ENCODE measurements at regions not wholly inside any gene's neighbourhood (a gene's known extent, or its start where the extent isn't known, plus 50 kb on each side); places are given as distances from the start of the nearest gene placed in this dataset.

DNA sequence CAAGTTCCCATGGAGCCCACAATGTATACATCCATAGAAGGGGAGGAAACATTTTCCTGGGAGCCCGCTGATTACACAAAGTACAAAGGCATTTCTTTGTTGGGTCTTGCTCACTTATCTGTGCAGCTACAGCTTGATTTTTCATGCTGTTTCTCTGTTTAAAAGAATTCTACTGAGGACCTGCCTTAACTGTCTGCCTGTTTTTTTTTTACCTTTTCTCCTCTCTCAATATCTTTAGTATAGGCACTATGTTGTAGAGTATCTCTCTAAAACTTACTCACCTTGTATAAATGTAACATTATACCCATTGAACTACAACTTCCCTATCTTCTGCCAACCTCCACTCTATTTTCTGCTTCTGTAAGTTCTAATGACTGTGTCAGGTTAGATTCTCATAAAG is 494.6 kb upstream of the EPHA5 start:
- in situ Hi-C loops (cut with MboI): no loop called here
- DNase-seq: no peak
- no peaks in the 10 kb centered on the region for H3F3A ChIP-seq (ENCODE audit: insufficient read depth)
- H3K27me3 ChIP-seq (replicated peaks; ENCODE audit: insufficient read depth): no peaks in the 10 kb centered on the region
- no peaks in the 10 kb centered on the region for H3K4me1 ChIP-seq (ENCODE audit: insufficient read depth)
- no peaks in the 10 kb centered on the region for H3K9me2 ChIP-seq (ENCODE audit: insufficient read depth)
- no peaks in the 10 kb centered on the region for H4K20me1 ChIP-seq (ENCODE audit: insufficient read depth)
- H3K4me3 ChIP-seq: no peak overlapping the region
- H3K4me2 ChIP-seq (ENCODE audit: unreplicated experiment): no peak overlapping the region
- H3K9ac ChIP-seq: no peak overlapping the region
- no peak overlapping the region for H2AFZ ChIP-seq
- H3K9me3 ChIP-seq (ENCODE audit: low read depth): no peaks in the 10 kb centered on the region
- TF ChIP-seq EZH2 (IDR thresholded peaks at IDR 0.05; ENCODE audit: insufficient read depth, poor library complexity, severe bottlenecking) (no peak), EZH2phosphoT487 (IDR thresholded peaks at IDR 0.05; ENCODE audit: insufficient read depth, low read depth) (no peak)
- no peaks in the 10 kb centered on the region for H3K36me3 ChIP-seq (ENCODE audit: low read depth)
- H3K79me2 ChIP-seq (ENCODE audit: insufficient read depth): no peaks in the 10 kb centered on the region
- no peak overlapping the region for H3K27ac ChIP-seq
- 38 to 44% methylated on average over 1 of the region's 1 CpG for WGBS, 2 experiments (ENCODE audit: low coverage in 1 of 2, low lambda C conversion rate in 2 of 2, missing lambda C conversion rate in 2 of 2)

GRCh38 chr4:66160606-66161005 is 490.3 kb upstream of the EPHA5 start:
- Histone ChIP-seq H3K9ac (no peak overlapping the region), H3K9me3 (ENCODE audit: low read depth) (no peaks in the 10 kb centered on the region), H3F3A (ENCODE audit: insufficient read depth) (no peaks in the 10 kb centered on the region), H3K79me2 (ENCODE audit: insufficient read depth) (no peaks in the 10 kb centered on the region), H4K20me1 (ENCODE audit: insufficient read depth) (no peaks in the 10 kb centered on the region), H3K9me2 (ENCODE audit: insufficient read depth) (no peaks in the 10 kb centered on the region), H3K4me3 (no peak overlapping the region), H3K4me2 (ENCODE audit: unreplicated experiment) (no peak overlapping the region), H2AFZ (no peak overlapping the region), H3K4me1 (ENCODE audit: insufficient read depth) (no peaks in the 10 kb centered on the region), H3K36me3 (ENCODE audit: low read depth) (no peaks in the 10 kb centered on the region), H3K27me3 (replicated peaks; ENCODE audit: insufficient read depth) (no peaks in the 10 kb centered on the region), H3K27ac (no peak overlapping the region)
- TF ChIP-seq EZH2 (IDR thresholded peaks at IDR 0.05; ENCODE audit: insufficient read depth, poor library complexity, severe bottlenecking) (no peak), EZH2phosphoT487 (IDR thresholded peaks at IDR 0.05; ENCODE audit: insufficient read depth, low read depth) (no peak)
- in situ Hi-C loops (cut with MboI): no loop called here
- WGBS, 2 experiments (ENCODE audit: low coverage in 1 of 2, low lambda C conversion rate in 2 of 2, missing lambda C conversion rate in 2 of 2): 0% methylated on average over 1 of the region's 1 CpG
- DNase-seq: no peak

- Histone ChIP-seq H3K4me1 (ENCODE audit: insufficient read depth) (no peaks in the 10 kb centered on the region), H3K4me3 (no peak overlapping the region), H3K9me3 (ENCODE audit: low read depth) (no peaks in the 10 kb centered on the region), H3K79me2 (ENCODE audit: insufficient read depth) (no peaks in the 10 kb centered on the region), H2AFZ (no peak overlapping the region), H3K27me3 (replicated peaks; ENCODE audit: insufficient read depth) (no peaks in the 10 kb centered on the region), H4K20me1 (ENCODE audit: insufficient read depth) (no peaks in the 10 kb centered on the region), H3K36me3 (ENCODE audit: low read depth) (no peaks in the 10 kb centered on the region), H3K4me2 (ENCODE audit: unreplicated experiment) (no peak overlapping the region), H3K27ac (no peak overlapping the region), H3F3A (ENCODE audit: insufficient read depth) (no peaks in the 10 kb centered on the region), H3K9me2 (ENCODE audit: insufficient read depth) (no peaks in the 10 kb centered on the region), H3K9ac (no peak overlapping the region)
- in situ Hi-C loops (cut with MboI): no loop called here
- TF ChIP-seq EZH2phosphoT487 (IDR thresholded peaks at IDR 0.05; ENCODE audit: insufficient read depth, low read depth) (no peak), EZH2 (IDR thresholded peaks at IDR 0.05; ENCODE audit: insufficient read depth, poor library complexity, severe bottlenecking) (no peak)
- no peak for DNase-seq
These were observed 487.3 kb upstream of the EPHA5 start for GRCh38 chr4:66157594-66157993.

DNA sequence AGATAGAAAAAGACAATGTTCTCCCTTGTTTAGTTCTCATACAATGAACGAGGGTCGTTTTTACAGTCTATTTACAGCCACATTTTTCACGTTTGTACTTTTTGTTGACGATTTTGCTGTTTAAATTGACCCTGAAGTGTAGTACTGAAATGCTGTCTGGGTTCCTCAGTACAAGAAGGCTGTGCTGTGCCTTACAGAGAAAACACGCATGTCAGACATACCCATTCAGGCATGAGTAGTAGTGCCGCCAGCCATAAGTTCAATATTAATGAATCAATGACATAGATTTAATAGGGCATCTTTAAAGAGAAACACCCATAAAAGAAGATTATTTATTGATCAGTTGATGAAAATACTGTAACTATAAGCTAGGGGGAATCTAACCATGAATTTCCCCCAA is 459.8 kb upstream of the EPHA5 start:
- Histone ChIP-seq H3K9me3 (ENCODE audit: low read depth) (no peaks in the 10 kb centered on the region), H3K9ac (no peak overlapping the region), H3K36me3 (ENCODE audit: low read depth) (no peaks in the 10 kb centered on the region), H3K4me3 (no peak overlapping the region), H3K9me2 (ENCODE audit: insufficient read depth) (no peaks in the 10 kb centered on the region), H3K79me2 (ENCODE audit: insufficient read depth) (no peaks in the 10 kb centered on the region), H2AFZ (no peak overlapping the region), H3K27ac (no peak overlapping the region), H3F3A (ENCODE audit: insufficient read depth) (no peaks in the 10 kb centered on the region), H4K20me1 (ENCODE audit: insufficient read depth) (no peaks in the 10 kb centered on the region), H3K4me1 (ENCODE audit: insufficient read depth) (no peaks in the 10 kb centered on the region), H3K4me2 (ENCODE audit: unreplicated experiment) (no peak overlapping the region), H3K27me3 (replicated peaks; ENCODE audit: insufficient read depth) (no peaks in the 10 kb centered on the region)
- no peak for DNase-seq
- WGBS, 2 experiments (ENCODE audit: low coverage in 1 of 2, low lambda C conversion rate in 2 of 2, missing lambda C conversion rate in 2 of 2): 42 to 49% methylated on average over 6 of the region's 6 CpGs
- in situ Hi-C loops (cut with MboI): no loop called here
- TF ChIP-seq EZH2 (IDR thresholded peaks at IDR 0.05; ENCODE audit: insufficient read depth, poor library complexity, severe bottlenecking): no peak
- TF ChIP-seq EZH2phosphoT487 (IDR thresholded peaks at IDR 0.05; ENCODE audit: insufficient read depth, low read depth): no peak

GRCh38 chr4:66123831-66124413 is 453.6 kb upstream of the EPHA5 start:
- no peak for DNase-seq
- 14 to 30% methylated on average over 1 of the region's 1 CpG for WGBS, 2 experiments (ENCODE audit: low coverage in 1 of 2, low lambda C conversion rate in 2 of 2, missing lambda C conversion rate in 2 of 2)
- Histone ChIP-seq H3K9ac (no peak overlapping the region), H3K4me3 (no peak overlapping the region), H3K36me3 (ENCODE audit: low read depth) (no peaks in the 10 kb centered on the region), H3K9me2 (ENCODE audit: insufficient read depth) (no peaks in the 10 kb centered on the region), H3K4me1 (ENCODE audit: insufficient read depth) (no peaks in the 10 kb centered on the region), H3K79me2 (ENCODE audit: insufficient read depth) (no peaks in the 10 kb centered on the region), H3F3A (ENCODE audit: insufficient read depth) (no peaks in the 10 kb centered on the region), H2AFZ (no peak overlapping the region), H3K4me2 (ENCODE audit: unreplicated experiment) (no peak overlapping the region), H3K27ac (no peak overlapping the region), H3K27me3 (replicated peaks; ENCODE audit: insufficient read depth) (no peaks in the 10 kb centered on the region), H4K20me1 (ENCODE audit: insufficient read depth) (no peaks in the 10 kb centered on the region), H3K9me3 (ENCODE audit: low read depth) (peaks cover 3% of the 10 kb centered on the region)
- in situ Hi-C loops (cut with MboI): no loop called here
- TF ChIP-seq EZH2phosphoT487 (IDR thresholded peaks at IDR 0.05; ENCODE audit: insufficient read depth, low read depth): no peak
- no peak for TF ChIP-seq EZH2 (IDR thresholded peaks at IDR 0.05; ENCODE audit: insufficient read depth, poor library complexity, severe bottlenecking)

Data from GM23248 (cell line).